Tibial nerve (tissue), 4 donors: ENCODE measurements at regions not wholly inside any gene's neighbourhood (a gene's known extent, or its start where the extent isn't known, plus 50 kb on each side); places are given as distances from the start of the nearest gene placed in this dataset.
A peak's percentile ranks its signal among the peaks of the same experiment; 100 is the strongest.

Experiments used
- DNase-seq, 2 donors: peaks; one replicate each; pipeline ENCODE4 v3.0.0-alpha.2; 2019; ENCODE audit warnings: low spot score in 2 of 2
- H3K27ac ChIP-seq, 4 donors: fragments of 200-600 bp; sonication (generic) in 3 of 4; one replicate each; pipeline ENCODE4 v1.5.1; 2017 to 2019; ENCODE audit warnings: mild to moderate bottlenecking in 1 of 4
- H3K27me3 ChIP-seq, 2 donors: fragments of 200-600 bp; sonication (generic) in 1 of 2; one replicate each; pipeline versions ENCODE4 v1.5.1 to v1.6.0; 2017 to 2019
- H3K36me3 ChIP-seq, 3 donors: fragments of 200-600 bp; sonication (generic); one replicate each; pipeline ENCODE4 v1.5.1; 2018 to 2019
- H3K4me1 ChIP-seq, 4 donors: fragments of 200-600 bp; sonication (generic) in 3 of 4; one replicate each; pipeline ENCODE4 v1.5.1; 2017 to 2019
- H3K4me3 ChIP-seq, 4 donors: fragments of 200-600 bp; sonication (generic) in 3 of 4; one replicate each; pipeline ENCODE4 v1.5.1; 2017 to 2019; ENCODE audit warnings: mild to moderate bottlenecking in 1 of 4, moderate library complexity in 1 of 4
- H3K9me3 ChIP-seq, 4 donors: fragments of 200-600 bp; sonication (generic) in 3 of 4; one replicate each; pipeline ENCODE4 v1.5.1; 2017 to 2019
- EP300 ChIP-seq, 2 donors: sonication (generic); formaldehyde crosslinking; IDR thresholded peaks; one replicate each; pipeline ENCODE4 v1.6.1; 2017; ENCODE audit warnings: antibody characterized with exemption in 2 of 2, mild to moderate bottlenecking in 1 of 2
- POLR2A ChIP-seq, 2 donors: fragments of 450-650 bp; IDR thresholded peaks; one replicate each; pipeline ENCODE4 v1.6.1; 2017; ENCODE audit warnings: antibody characterized with exemption in 2 of 2, mild to moderate bottlenecking in 2 of 2, moderate library complexity in 2 of 2
- WGBS, 2 donors: methylation state at CpG; one replicate each; pipeline ENCODE4 v1.1.5; 2018; 5-methylcytosine and 5-hydroxymethylcytosine counted together
- TF ChIP-seq, protein P1 (sequence below), 5 experiments: fragments of 200-600 bp in 3 of 5; fragments of 450-650 bp in 2 of 5; sonication (generic) in 3 of 5; IDR thresholded peaks; one replicate each; pipeline ENCODE4 v1.5.1; 2016 to 2019; ENCODE audit warnings: antibody characterized with exemption in 5 of 5, mild to moderate bottlenecking in 3 of 5, moderate library complexity in 2 of 5

DNA sequence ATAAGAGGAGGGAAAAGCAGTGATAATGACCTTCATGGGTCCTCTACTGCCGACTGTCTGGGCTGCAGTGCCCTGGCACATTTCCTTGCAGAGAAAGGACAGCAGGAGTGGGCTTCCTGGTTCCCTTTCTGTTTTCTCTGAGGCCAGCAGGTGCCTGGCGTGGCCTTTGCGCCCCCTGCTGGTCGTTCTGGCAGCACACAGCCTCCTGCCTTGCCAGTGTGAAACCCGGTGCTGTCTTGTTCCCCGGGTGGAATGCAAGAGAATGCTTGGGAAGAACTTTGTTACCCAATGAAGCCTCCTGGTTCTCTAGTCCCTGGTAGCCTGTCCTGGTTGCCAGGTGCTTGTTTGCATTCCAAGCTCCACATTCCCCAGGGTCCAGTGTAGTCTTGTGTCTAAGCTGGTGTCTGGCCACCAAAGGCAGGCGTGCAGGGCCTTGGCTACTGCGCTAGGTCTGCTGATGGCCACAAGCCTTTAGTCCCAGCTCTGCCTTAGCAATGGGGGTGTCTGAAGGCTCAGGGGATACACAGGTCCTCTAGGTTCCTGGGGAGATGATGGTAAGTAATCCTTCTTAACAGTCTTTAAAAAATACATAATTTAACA is 1392.4 kb upstream of the TMEM132C start:
- H3K9me3 ChIP-seq, result no peaks in the 10 kb centered on the region
- H3K27ac ChIP-seq, result no peak overlapping the region
- H3K4me3 ChIP-seq, result no peak overlapping the region
- no peaks in the 10 kb centered on the region for H3K4me1 ChIP-seq
- no peaks in the 10 kb centered on the region for H3K36me3 ChIP-seq
- no peaks in the 10 kb centered on the region for H3K27me3 ChIP-seq
- TF ChIP-seq, protein P1, sequence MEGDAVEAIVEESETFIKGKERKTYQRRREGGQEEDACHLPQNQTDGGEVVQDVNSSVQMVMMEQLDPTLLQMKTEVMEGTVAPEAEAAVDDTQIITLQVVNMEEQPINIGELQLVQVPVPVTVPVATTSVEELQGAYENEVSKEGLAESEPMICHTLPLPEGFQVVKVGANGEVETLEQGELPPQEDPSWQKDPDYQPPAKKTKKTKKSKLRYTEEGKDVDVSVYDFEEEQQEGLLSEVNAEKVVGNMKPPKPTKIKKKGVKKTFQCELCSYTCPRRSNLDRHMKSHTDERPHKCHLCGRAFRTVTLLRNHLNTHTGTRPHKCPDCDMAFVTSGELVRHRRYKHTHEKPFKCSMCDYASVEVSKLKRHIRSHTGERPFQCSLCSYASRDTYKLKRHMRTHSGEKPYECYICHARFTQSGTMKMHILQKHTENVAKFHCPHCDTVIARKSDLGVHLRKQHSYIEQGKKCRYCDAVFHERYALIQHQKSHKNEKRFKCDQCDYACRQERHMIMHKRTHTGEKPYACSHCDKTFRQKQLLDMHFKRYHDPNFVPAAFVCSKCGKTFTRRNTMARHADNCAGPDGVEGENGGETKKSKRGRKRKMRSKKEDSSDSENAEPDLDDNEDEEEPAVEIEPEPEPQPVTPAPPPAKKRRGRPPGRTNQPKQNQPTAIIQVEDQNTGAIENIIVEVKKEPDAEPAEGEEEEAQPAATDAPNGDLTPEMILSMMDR (IDR thresholded peaks at IDR 0.05), result peak; percentile 67 to 84 (median 79)
- TF ChIP-seq EP300 (IDR thresholded peaks at IDR 0.05) (no peak), POLR2A (IDR thresholded peaks at IDR 0.05) (no peak)
- 26% methylated on average over 8 of the region's 8 CpGs for WGBS, 2 donors
- DNase-seq, result peak; percentile 15 to 32

DNA sequence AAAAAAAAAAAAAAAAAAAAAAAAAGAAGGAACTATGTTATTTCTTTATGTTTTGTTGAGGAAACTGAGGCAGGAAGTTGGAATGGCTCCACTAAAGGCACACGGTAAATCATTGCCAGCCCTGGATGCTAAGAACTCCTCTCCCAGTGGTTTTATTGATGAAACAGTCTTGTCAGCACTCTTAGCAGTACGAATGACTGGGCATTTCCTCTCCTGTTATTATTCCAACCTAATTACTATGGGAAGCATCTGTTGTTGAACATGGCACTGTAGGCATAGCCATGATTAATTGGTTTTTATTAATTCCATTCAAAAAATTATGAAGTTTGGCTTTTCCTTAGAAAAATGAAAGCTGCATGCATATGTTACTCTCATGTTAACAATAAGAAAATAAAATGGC is 1387.1 kb upstream of the TMEM132C start:
- Histone ChIP-seq H3K4me1 (peaks cover 0 to 3% (median 0%) of the 10 kb centered on the region in 4 donors), H3K27ac (no peak overlapping the region), H3K36me3 (no peaks in the 10 kb centered on the region), H3K27me3 (no peaks in the 10 kb centered on the region), H3K9me3 (no peaks in the 10 kb centered on the region), H3K4me3 (no peak overlapping the region)
- TF ChIP-seq EP300 (IDR thresholded peaks at IDR 0.05), result no peak
- no peak for TF ChIP-seq POLR2A (IDR thresholded peaks at IDR 0.05)
- TF ChIP-seq, protein P1 (IDR thresholded peaks at IDR 0.05), result no peak
- WGBS, 2 donors, result 47 to 54% methylated on average over 2 of the region's 2 CpGs
- no peak for DNase-seq

DNA sequence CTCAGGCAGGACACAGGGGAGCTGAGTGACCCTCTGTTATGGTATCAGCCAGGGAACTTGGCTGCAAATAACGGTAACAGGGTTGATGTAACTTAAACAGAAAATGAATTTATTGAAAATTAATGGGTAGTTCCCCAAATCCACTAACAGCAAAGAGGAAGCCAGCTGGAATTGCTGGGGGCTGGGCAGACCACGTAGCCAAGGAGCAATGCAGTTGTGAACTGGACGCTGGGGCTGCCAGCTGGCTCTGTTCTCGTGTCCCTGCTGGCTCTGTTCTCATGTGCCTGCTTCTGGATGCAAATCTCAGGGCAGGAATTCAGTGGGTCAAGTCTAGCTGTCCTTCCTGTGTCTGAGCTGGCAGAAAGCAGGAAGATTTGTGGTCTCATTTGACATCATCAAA is 1383.3 kb upstream of the TMEM132C start:
- TF ChIP-seq POLR2A (IDR thresholded peaks at IDR 0.05) (no peak), EP300 (IDR thresholded peaks at IDR 0.05) (no peak)
- TF ChIP-seq, protein P1 (IDR thresholded peaks at IDR 0.05), result no peak
- WGBS, 2 donors, result 1 to 15% methylated on average over 4 of the region's 4 CpGs

DNA sequence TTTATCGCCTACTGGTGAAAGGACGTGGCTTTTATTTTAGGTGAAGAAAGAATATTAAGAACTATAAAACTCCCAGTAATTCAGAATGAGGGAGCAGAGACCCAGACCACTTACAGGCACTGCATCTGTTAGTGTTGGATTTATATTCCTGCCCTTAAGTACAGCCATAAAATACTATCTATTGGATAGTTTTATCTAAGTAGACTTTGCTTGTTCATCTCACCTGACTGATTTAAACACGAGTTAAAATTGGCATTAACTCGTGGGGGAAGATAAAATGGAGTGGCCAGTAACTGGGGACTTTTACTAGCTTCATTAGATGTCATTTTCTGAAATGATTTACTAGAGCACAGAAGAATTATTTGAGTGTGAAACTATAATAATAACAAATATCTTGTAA is 1377.5 kb upstream of the TMEM132C start:
- Histone ChIP-seq H3K27ac (no peak overlapping the region), H3K4me3 (no peak overlapping the region), H3K27me3 (no peaks in the 10 kb centered on the region), H3K4me1 (no peaks in the 10 kb centered on the region), H3K36me3 (no peaks in the 10 kb centered on the region), H3K9me3 (peaks cover 0 to 10% (median 2%) of the 10 kb centered on the region in 4 donors)
- TF ChIP-seq EP300 (IDR thresholded peaks at IDR 0.05), result no peak
- no peak for TF ChIP-seq POLR2A (IDR thresholded peaks at IDR 0.05)
- TF ChIP-seq, protein P1 (IDR thresholded peaks at IDR 0.05), result no peak
- WGBS, 2 donors, result 82 to 85% methylated on average over 4 of the region's 4 CpGs
- no peak for DNase-seq

More for the DNA sequence above, 1383.3 kb upstream of the TMEM132C start:
- H3K27me3 ChIP-seq, result no peaks in the 10 kb centered on the region
- H3K27ac ChIP-seq, result no peak overlapping the region
- no peak overlapping the region for H3K4me3 ChIP-seq
- peaks cover 0 to 3% (median 0%) of the 10 kb centered on the region in 4 donors for H3K4me1 ChIP-seq
- H3K36me3 ChIP-seq, result no peaks in the 10 kb centered on the region
- DNase-seq, result no peak
- H3K9me3 ChIP-seq, result no peaks in the 10 kb centered on the region

DNA sequence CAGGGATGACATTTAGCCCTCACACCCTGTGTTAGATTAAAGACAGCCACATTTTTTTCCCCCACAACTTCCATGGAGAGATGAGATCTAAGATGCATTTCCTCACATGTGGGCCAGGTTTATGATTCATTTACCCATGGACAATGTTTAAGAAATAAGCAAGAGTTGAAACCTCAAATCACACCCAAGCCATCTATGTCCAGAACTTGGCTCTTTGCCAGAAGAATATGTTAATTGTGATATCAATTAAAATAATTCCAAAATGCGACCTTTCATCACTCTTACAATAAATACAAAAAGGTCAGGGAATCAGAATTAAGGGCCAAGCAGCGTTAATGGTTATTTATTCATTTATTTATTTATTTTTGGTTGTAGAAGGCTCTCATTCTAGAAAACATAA is 1376.9 kb upstream of the TMEM132C start:
- Histone ChIP-seq H3K36me3 (no peaks in the 10 kb centered on the region), H3K4me1 (no peaks in the 10 kb centered on the region), H3K9me3 (peaks cover 0 to 10% (median 2%) of the 10 kb centered on the region in 4 donors), H3K27me3 (no peaks in the 10 kb centered on the region), H3K4me3 (no peak overlapping the region), H3K27ac (no peak overlapping the region)
- TF ChIP-seq EP300 (IDR thresholded peaks at IDR 0.05) (no peak), POLR2A (IDR thresholded peaks at IDR 0.05) (no peak)
- TF ChIP-seq, protein P1 (IDR thresholded peaks at IDR 0.05), result no peak
- 53 to 61% methylated on average over 2 of the region's 2 CpGs for WGBS, 2 donors
- no peak for DNase-seq
